Pancreas (tissue), 10 donors: ENCODE measurements at regions not wholly inside any gene's neighbourhood (a gene's known extent, or its start where the extent isn't known, plus 50 kb on each side); places are given as distances from the start of the nearest gene placed in this dataset.

Experiments used
- ATAC-seq, 4 donors: fragments of 200-7000 bp; cut with Tn5 transposase; one replicate each; pipeline versions ENCODE4 v1.8.0 to v1.9.1; 2020; ENCODE audit warnings: mild to moderate bottlenecking in 4 of 4, moderate library complexity in 4 of 4
- DNase-seq, 6 donors: peaks; one replicate each; pipeline ENCODE4 v3.0.0-alpha.2; 2020
- FAIRE-seq: peaks from 2 replicates; lab custom pipeline; 2012; peaks lifted over from hg19 to GRCh38; lab: Jason Lieb, UNC
- H3K27ac ChIP-seq, 4 donors: fragments of 200-600 bp; sonication (generic); 1 replicate in 3 of 4; 2 replicates in 1 of 4; pipeline versions ENCODE4 v1.5.0 to v1.8.0; 2020
- H3K27me3 ChIP-seq, 4 donors: fragments of 200-600 bp; one replicate each; pipeline ENCODE4 v1.8.0; 2021
- H3K36me3 ChIP-seq, 3 donors: fragments of 200-600 bp; sonication (generic) in 1 of 3; one replicate each; pipeline versions ENCODE4 v1.5.0 to v1.8.0; 2020 to 2021
- H3K4me1 ChIP-seq, 3 donors: fragments of 200-600 bp; one replicate each; pipeline ENCODE4 v1.8.0; 2021
- H3K4me3 ChIP-seq, 4 donors: fragments of 200-600 bp; sonication (generic) in 2 of 4; one replicate each; pipeline versions ENCODE4 v1.5.0 to v1.8.0; 2020 to 2021
- H3K9me3 ChIP-seq, 4 donors: fragments of 200-600 bp; one replicate each; pipeline ENCODE4 v1.8.0; 2021
- CTCF ChIP-seq, 4 donors: fragments of 200-600 bp; sonication (generic) in 3 of 4; IDR thresholded peaks; one replicate each; pipeline versions ENCODE4 v1.5.0 to v1.8.0; 2021; ENCODE audit warnings: antibody characterized with exemption in 4 of 4
- WGBS, 2 donors: extraction: QIAGEN DNeasy Blood & Tissue Kit; methylation state at CpG; one replicate each; pipeline ENCODE4 v1.1.7; 2013; 5-methylcytosine and 5-hydroxymethylcytosine counted together
- intact Hi-C, 3 donors: fragments of 100-400 bp; cut with DNase I; formaldehyde crosslinking; loops; one replicate each; pipeline versions ENCODE4 v1.11.1 to v1.14.2; 2022
- donor health status: healthy with polysubstance abuse.
- donor health status: DM: no; HTN: no; CAD: no; lungs with moderate emphysema.
- donor health status: DM: no; HTN: no; CAD: no.
- donor health status: control.
- donor health status: control.
- donor health status: Bipolar disorder and iron deficiency.
- donor health status: DM: yes; HTN: yes; CAD: no.
- donor health status: DM: no; HTN: no; CAD: no.
- donor health status: DM: no; HTN: no; CAD: no.
- donor health status: DM: yes; HTN: yes; CAD: no.

GRCh38 chr11:16630651-16631050, 107.8 kb upstream of the C11orf58 start:
- no peaks in the 10 kb centered on the region for H3K36me3 ChIP-seq
- no peak for TF ChIP-seq CTCF (IDR thresholded peaks at IDR 0.05)
- FAIRE-seq (no peak), DNase-seq (no peak), ATAC-seq (no peak)
- H3K4me1 ChIP-seq = no peaks in the 10 kb centered on the region
- H3K9me3 ChIP-seq = no peaks in the 10 kb centered on the region
- H3K27ac ChIP-seq = no peak overlapping the region
- intact Hi-C loops = no loop called here
- no peak overlapping the region for H3K4me3 ChIP-seq
- H3K27me3 ChIP-seq = no peaks in the 10 kb centered on the region

- ATAC-seq (no peak), FAIRE-seq (no peak), DNase-seq (no peak)
- Histone ChIP-seq H3K4me1 (no peaks in the 10 kb centered on the region), H3K9me3 (no peaks in the 10 kb centered on the region), H3K27ac (no peak overlapping the region), H3K4me3 (no peak overlapping the region), H3K36me3 (no peaks in the 10 kb centered on the region), H3K27me3 (no peaks in the 10 kb centered on the region)
- intact Hi-C loops = loop anchor here in 2 of 3 donors (10.0 kb wide), 1 partner anchor 1294 kb away; no protein-coding TSS in a partner anchor
- TF ChIP-seq CTCF (IDR thresholded peaks at IDR 0.05) = no peak
- WGBS, 2 donors = 79 to 83% methylated on average over 5 of the region's 5 CpGs
Measured at GRCh38 chr11:16618431-16618830, 120.0 kb upstream of the C11orf58 start.

- intact Hi-C loops = loop anchor here in 2 of 3 donors (10.0 kb wide), 1 partner anchor 1291 kb away; no protein-coding TSS in a partner anchor
- H3K27ac ChIP-seq = no peak overlapping the region
- DNase-seq = no peak
- 52 to 79% methylated on average over 2 of the region's 2 CpGs for WGBS, 2 donors
- FAIRE-seq = no peak
- ATAC-seq = no peak
- no peaks in the 10 kb centered on the region for H3K36me3 ChIP-seq
- peaks cover 0 to 3% (median 0%) of the 10 kb centered on the region in 4 donors for H3K27me3 ChIP-seq
- no peak overlapping the region for H3K4me3 ChIP-seq
- TF ChIP-seq CTCF (IDR thresholded peaks at IDR 0.05) = no peak
- H3K4me1 ChIP-seq = peaks cover 0 to 3% (median 0%) of the 10 kb centered on the region in 3 donors
- H3K9me3 ChIP-seq = no peaks in the 10 kb centered on the region
Measured at GRCh38 chr11:16615480-16615879, 123.0 kb upstream of the C11orf58 start.

GRCh38 chr11:16613512-16614381, 124.7 kb upstream of the C11orf58 start:
- Histone ChIP-seq H3K36me3 (no peaks in the 10 kb centered on the region), H3K4me3 (peak overlapping the region; percentile 24 to 54 (median 30)), H3K27me3 (peaks cover 0 to 3% (median 0%) of the 10 kb centered on the region in 4 donors), H3K9me3 (no peaks in the 10 kb centered on the region), H3K4me1 (peaks cover 0 to 3% (median 0%) of the 10 kb centered on the region in 3 donors), H3K27ac (peak overlapping the region in 3 of 4 donors; percentile 53 to 66 (median 62))
- DNase-seq (peak; percentile 78 to 95 (median 88)), FAIRE-seq (no peak), ATAC-seq (peak; percentile 98 to 99 (median 99))
- 1% methylated on average over 64 to 65 of the region's 65 CpGs for WGBS, 2 donors
- TF ChIP-seq CTCF (IDR thresholded peaks at IDR 0.05) = peak; percentile 67 to 88 (median 76)
- intact Hi-C loops = loop anchor here in 2 of 3 donors (10.0 kb wide), 1 partner anchor 1289 kb away; no protein-coding TSS in a partner anchor

GRCh38 chr11:16613262-16613511, 125.3 kb upstream of the C11orf58 start:
- Histone ChIP-seq H3K27me3 (peaks cover 0 to 3% (median 0%) of the 10 kb centered on the region in 4 donors), H3K27ac (peak overlapping the region in 1 of 4 donors; percentile 62)

More at GRCh38 chr11:16613262-16613511, 125.3 kb upstream of the C11orf58 start:
- FAIRE-seq (no peak), DNase-seq (peak in 1 of 6 donors; percentile 22), ATAC-seq (peak in 3 of 4 donors; percentile 21 to 25 (median 24))
- H3K9me3 ChIP-seq = no peaks in the 10 kb centered on the region
- H3K4me3 ChIP-seq = peak overlapping the region in 3 of 4 donors; percentile 24 to 54 (median 33)
- no peaks in the 10 kb centered on the region for H3K36me3 ChIP-seq
- 1% methylated on average over 13 of the region's 13 CpGs for WGBS, 2 donors
- intact Hi-C loops = loop anchor here in 2 of 3 donors (10.0 kb wide), 1 partner anchor 1288 kb away; no protein-coding TSS in a partner anchor
- no peak for TF ChIP-seq CTCF (IDR thresholded peaks at IDR 0.05)
- peaks cover 0 to 3% (median 0%) of the 10 kb centered on the region in 3 donors for H3K4me1 ChIP-seq
